ENCODE measurements at regions not wholly inside any gene's neighbourhood (a gene's known extent, or its start where the extent isn't known, plus 50 kb on each side); places are given as distances from the start of the nearest gene placed in this dataset.

DNA sequence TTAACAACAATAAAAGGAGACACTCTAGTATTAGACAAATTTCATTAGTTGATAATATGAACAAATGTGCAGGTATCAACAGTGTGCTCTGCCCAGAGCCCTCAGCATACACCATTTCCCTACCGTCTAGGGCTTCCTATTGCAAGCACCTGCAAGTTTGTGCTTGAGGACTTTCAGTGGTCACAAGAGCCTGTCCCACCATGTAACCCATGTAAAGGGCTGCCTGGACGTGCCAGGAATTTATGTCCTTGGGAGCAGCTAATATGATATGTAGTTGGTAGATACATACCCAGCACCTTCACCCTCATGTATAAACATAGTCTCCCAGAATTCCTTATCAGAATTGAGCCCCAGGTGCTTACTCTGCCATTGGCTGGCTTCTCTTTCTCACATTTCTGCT is 128.0 kb downstream of the UFM1 start:
- TF ChIP-seq POLR2A (IDR thresholded peaks at IDR 0.05; ENCODE audit: low read depth, low read length) = no peak
- DNase-seq (ENCODE audit: insufficient read length, low spot score) (no peak), FAIRE-seq (no peak)

GRCh38 chr13:38483623-38484022 is 134.0 kb downstream of the UFM1 start:
- FAIRE-seq (no peak), DNase-seq (ENCODE audit: insufficient read length, low spot score) (no peak)
- no peak for TF ChIP-seq POLR2A (IDR thresholded peaks at IDR 0.05; ENCODE audit: low read depth, low read length)

- DNase-seq (ENCODE audit: insufficient read length, low spot score) (no peak), FAIRE-seq (no peak)
- no peak for TF ChIP-seq POLR2A (IDR thresholded peaks at IDR 0.05; ENCODE audit: low read depth, low read length)
Observed at GRCh38 chr13:38490657-38491056, 141.0 kb downstream of the UFM1 start.

DNA sequence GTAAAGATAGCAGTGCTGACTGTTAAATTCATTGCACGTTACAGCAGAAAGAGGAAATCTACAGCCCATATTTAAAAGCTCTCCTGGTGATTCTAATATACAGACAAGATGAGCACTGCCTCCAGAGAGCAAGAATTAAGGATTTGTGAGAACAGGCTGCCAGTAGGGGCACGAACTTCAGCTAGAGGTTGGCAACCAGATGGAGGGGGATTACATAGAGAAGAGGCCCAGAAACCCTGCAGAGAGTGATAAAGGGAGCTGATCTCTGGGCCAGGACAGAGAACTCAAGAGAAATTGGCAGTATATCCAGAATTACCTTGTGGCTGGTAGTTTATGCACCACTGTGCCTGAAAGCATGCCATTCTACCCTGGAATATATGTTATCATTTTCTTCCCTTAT is 144.8 kb downstream of the UFM1 start:
- no peak for TF ChIP-seq POLR2A (IDR thresholded peaks at IDR 0.05; ENCODE audit: low read depth, low read length)
- no peak for FAIRE-seq
- DNase-seq (ENCODE audit: insufficient read length, low spot score) = no peak

- no peak for TF ChIP-seq POLR2A (IDR thresholded peaks at IDR 0.05; ENCODE audit: low read depth, low read length)
- no peak for DNase-seq (ENCODE audit: insufficient read length, low spot score)
- no peak for FAIRE-seq
Observed at GRCh38 chr13:38496917-38497316, 147.3 kb downstream of the UFM1 start.

DNA sequence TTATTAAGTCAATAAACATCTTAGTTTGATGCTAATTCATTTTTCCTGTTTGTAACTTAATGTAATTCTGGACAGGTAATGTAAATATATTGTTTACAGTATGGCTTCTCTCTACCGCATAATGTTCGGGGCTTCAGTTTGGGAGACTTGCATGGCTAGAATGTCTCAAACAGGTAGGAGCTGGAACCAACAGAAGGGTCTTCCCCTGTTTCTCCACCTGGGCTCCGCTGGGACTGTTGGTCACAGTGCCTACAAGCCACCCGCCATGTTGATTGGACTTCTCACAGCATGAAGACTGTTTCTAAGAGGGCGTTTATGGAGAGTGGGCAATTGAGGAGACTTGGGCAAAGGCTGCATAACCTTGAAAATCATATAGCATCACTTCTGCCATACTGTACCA is 148.6 kb downstream of the UFM1 start:
- no peak for TF ChIP-seq POLR2A (IDR thresholded peaks at IDR 0.05; ENCODE audit: low read depth, low read length)
- FAIRE-seq = no peak
- DNase-seq (ENCODE audit: insufficient read length, low spot score) = no peak

DNA sequence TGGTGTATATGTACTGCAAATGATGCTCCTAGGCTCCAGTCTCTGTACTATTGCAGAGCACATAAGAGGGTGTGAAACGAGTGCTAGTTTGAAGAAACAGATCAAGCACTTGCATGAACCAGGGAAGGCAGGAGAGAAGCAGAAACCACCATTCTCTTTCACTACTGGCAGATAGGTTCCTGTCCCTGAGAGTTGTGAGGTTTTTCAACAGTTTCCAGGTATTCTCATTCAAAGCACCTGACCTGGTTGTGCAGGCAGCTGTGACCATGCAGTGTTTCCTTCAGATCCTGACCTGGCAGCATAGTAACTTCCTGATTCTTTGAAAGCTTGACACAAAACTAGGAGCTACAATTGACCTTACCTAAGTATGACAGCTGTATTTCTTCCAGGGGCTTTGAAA is 164.9 kb downstream of the UFM1 start:
- TF ChIP-seq POLR2A (IDR thresholded peaks at IDR 0.05; ENCODE audit: low read depth, low read length) = no peak
- FAIRE-seq = no peak
- no peak for DNase-seq (ENCODE audit: insufficient read length, low spot score)

DNA sequence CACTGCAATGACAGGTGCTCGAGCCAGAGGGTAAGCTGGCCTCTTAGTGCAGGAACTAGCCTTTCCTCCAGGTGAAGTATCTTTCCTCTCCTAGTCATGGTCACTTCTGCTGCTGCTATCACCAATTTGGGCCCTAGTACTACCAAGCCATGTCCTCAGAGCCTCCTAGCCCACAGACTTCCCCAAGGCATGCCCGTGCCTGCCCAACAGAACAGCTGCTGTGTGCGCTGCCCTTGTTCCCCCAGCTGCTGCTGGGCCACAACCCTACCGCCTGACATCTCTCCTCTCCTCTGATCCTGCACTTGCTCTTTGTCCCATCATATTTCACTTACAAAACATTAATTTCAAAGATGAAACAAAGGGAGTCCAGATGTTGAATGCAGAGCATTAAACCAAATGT is 168.5 kb upstream of the FREM2 start:
- TF ChIP-seq POLR2A (IDR thresholded peaks at IDR 0.05; ENCODE audit: low read depth, low read length) = no peak
- FAIRE-seq (no peak), DNase-seq (ENCODE audit: insufficient read length, low spot score) (no peak)

DNA sequence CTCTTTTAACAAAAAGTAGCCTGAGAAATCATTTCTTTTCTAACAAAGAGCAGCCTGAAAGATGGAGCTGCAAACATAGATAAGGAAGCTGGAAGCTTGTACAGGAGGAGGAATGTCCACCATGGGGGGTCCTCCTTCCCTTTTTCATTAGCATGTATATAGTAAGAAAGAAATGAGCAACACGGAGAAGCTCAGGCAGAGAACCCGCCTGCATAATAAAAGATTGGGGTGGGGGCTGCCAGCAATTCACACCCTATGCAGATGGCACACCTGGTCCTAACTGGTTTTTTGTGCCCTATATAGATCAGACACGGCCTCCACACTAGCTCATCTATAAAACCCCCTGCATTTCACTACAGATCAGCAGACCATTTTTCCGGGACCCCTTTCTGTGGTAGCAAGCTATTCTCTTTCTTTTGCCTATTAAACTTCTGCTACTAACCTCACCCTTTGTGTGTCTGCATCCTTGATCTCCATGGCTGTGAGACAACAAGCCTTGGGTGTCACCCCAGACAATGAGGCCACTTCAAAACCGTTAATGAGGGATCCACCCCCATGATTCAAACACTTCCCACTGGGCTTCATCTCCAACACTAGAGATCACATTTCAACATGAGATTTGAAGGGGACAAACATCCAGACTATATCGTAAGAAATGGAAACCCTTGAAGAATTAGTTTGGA is 167.5 kb upstream of the FREM2 start:
- FAIRE-seq (no peak), DNase-seq (ENCODE audit: insufficient read length, low spot score) (no peak)
- TF ChIP-seq POLR2A (IDR thresholded peaks at IDR 0.05; ENCODE audit: low read depth, low read length) = no peak

DNA sequence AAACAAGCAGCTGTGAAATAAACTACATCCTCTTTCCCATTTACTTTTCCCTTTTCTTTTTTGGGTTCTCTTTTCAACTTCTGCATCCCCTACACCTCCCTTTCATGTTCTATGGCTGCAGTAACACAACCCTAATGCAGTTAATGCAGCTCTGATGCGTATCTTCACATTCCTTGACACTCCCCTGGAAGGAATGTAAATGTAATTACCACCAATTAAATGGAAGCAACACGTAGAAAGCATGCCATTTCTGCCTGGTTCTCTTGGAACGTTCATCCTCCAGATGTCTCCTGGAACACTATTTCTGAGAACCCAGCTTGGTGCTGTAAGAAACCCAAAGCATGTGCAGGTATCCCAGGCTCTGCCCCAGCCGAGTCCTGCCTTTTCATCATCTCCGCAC is 166.8 kb upstream of the FREM2 start:
- TF ChIP-seq POLR2A (IDR thresholded peaks at IDR 0.05; ENCODE audit: low read depth, low read length) = no peak
- FAIRE-seq (no peak), DNase-seq (ENCODE audit: insufficient read length, low spot score) (no peak)

- FAIRE-seq (no peak), DNase-seq (ENCODE audit: insufficient read length, low spot score) (no peak)
- TF ChIP-seq POLR2A (IDR thresholded peaks at IDR 0.05; ENCODE audit: low read depth, low read length) = no peak
Observed at GRCh38 chr13:38527140-38527539, 159.7 kb upstream of the FREM2 start.

- no peak for FAIRE-seq
- no peak for DNase-seq (ENCODE audit: insufficient read length, low spot score)
Observed at GRCh38 chr13:38528986-38529385, 157.9 kb upstream of the FREM2 start.

DNA sequence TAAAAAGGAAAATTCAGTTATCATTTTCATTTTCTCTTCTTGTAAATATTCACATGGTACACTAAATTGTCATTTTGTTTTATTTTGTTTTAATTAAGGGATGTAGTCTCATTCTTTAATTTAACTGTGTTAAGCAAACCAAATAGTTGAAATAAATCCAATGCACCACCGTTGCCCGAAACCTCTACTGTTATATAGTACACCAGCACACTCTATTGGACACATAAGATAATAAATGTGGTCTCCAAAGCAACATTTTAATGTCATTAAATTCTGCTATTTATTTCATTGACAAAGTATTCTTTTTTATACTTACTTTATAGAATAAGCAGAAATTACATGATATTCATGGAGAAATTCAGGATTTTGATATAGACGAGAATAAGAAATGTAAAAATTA is 156.4 kb upstream of the FREM2 start:
- no peak for TF ChIP-seq POLR2A (IDR thresholded peaks at IDR 0.05; ENCODE audit: low read depth, low read length)
- no peak for FAIRE-seq
- DNase-seq (ENCODE audit: insufficient read length, low spot score) = no peak

More at GRCh38 chr13:38528986-38529385, 157.9 kb upstream of the FREM2 start:
- TF ChIP-seq POLR2A (IDR thresholded peaks at IDR 0.05; ENCODE audit: low read depth, low read length) = no peak

DNA sequence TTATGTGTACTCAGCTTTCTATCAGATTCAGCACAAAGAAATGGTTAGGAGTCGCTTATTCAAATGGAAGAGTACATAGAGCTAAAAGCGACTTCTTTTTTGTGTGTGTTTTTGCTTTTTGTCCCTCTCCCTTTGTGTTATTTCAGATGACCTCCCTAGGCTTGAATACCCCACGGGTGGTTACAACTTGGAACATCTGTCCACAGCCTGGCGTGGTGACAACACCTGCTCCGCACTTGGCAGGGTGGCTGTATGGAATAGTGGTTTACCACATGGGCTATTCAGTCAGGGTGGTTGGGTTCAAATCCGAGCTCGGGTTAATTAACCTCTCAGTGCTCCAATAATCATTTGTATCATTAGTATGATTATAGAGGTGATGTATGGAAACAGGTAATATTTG is 151.6 kb upstream of the FREM2 start:
- DNase-seq (ENCODE audit: insufficient read length, low spot score) (no peak), FAIRE-seq (no peak)
- TF ChIP-seq POLR2A (IDR thresholded peaks at IDR 0.05; ENCODE audit: low read depth, low read length) = no peak

- no peak for FAIRE-seq
- no peak for TF ChIP-seq POLR2A (IDR thresholded peaks at IDR 0.05; ENCODE audit: low read depth, low read length)
- no peak for DNase-seq (ENCODE audit: insufficient read length, low spot score)
Observed at GRCh38 chr13:38537051-38537450, 149.8 kb upstream of the FREM2 start.

DNA sequence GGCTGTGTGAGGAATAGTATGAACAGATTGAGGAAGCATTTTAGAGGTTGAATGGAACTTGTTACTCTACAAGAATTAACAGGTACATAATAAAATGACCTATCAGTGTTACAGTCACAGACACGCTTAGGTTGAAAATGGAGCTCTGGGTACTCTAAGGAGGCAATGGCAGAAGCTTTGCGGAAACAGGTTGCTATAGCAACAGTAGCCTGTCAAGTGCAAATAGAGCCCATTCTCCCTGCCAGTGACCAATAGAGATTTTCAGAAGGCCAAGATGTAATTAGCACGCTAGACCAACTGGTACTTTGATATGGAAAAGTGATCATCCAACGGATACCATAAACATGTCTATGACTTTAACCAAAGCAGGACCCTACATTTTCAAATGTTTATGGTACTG is 148.5 kb upstream of the FREM2 start:
- no peak for DNase-seq (ENCODE audit: insufficient read length, low spot score)
- no peak for TF ChIP-seq POLR2A (IDR thresholded peaks at IDR 0.05; ENCODE audit: low read depth, low read length)
- FAIRE-seq = no peak

Data from H54 (cell line).